H9 (cell line): ENCODE measurements at regions not wholly inside any gene's neighbourhood (a gene's known extent, or its start where the extent isn't known, plus 50 kb on each side); places are given as distances from the start of the nearest gene placed in this dataset.

Source experiments
- DNase-seq: peaks from one replicate; pipeline ENCODE4 v3.0.0-alpha.2; 2017
- H2AFZ ChIP-seq: one replicate; pipeline ENCODE4 v1.6.1; 2013; ENCODE audit warnings: mild to moderate bottlenecking, low read length, control low read depth, moderate library complexity
- H2AK5ac ChIP-seq: 2 replicates; pipeline ENCODE4 v1.6.1; 2013; ENCODE audit warnings: low read length, control low read depth, mixed read lengths; ENCODE audit not compliant: insufficient read length
- H2BK120ac ChIP-seq: one replicate; pipeline ENCODE4 v1.6.1; 2013; ENCODE audit warnings: low read depth, mild to moderate bottlenecking, low read length, control low read depth, inconsistent platforms; ENCODE audit not compliant: poor library complexity, severe bottlenecking
- H2BK12ac ChIP-seq: 2 replicates; pipeline ENCODE4 v1.6.1; 2013; ENCODE audit warnings: low read length, control low read depth, mixed read lengths, low read depth; ENCODE audit not compliant: insufficient read length
- H2BK15ac ChIP-seq: 2 replicates; pipeline ENCODE4 v1.6.1; 2013; ENCODE audit warnings: low read depth, low read length, control low read depth
- H2BK20ac ChIP-seq: one replicate; pipeline ENCODE4 v1.6.1; 2013; ENCODE audit warnings: low read depth, mild to moderate bottlenecking, low read length, control low read depth, inconsistent platforms; ENCODE audit not compliant: poor library complexity, severe bottlenecking
- H2BK5ac ChIP-seq: 2 replicates; pipeline ENCODE4 v1.6.1; 2013; ENCODE audit warnings: low read length, control low read depth, mixed read lengths; ENCODE audit not compliant: insufficient read length
- H3K14ac ChIP-seq: 2 replicates; pipeline ENCODE4 v1.6.1; 2013; ENCODE audit warnings: low read length, control low read depth; ENCODE audit not compliant: insufficient read depth
- H3K18ac ChIP-seq: 2 replicates; pipeline ENCODE4 v1.6.1; 2013; ENCODE audit warnings: low read depth, mild to moderate bottlenecking, mixed read lengths, low read length, control low read depth; ENCODE audit not compliant: insufficient read length
- H3K23ac ChIP-seq: 2 replicates; pipeline ENCODE4 v1.6.1; 2013; ENCODE audit warnings: low read length, control low read depth, mixed read lengths, low read depth; ENCODE audit not compliant: insufficient read length
- H3K23me2 ChIP-seq: 2 replicates; pipeline ENCODE4 v1.6.1; 2013; ENCODE audit warnings: low read depth, mild to moderate bottlenecking, mixed read lengths, low read length, control low read depth; ENCODE audit not compliant: insufficient read length, poor library complexity, severe bottlenecking
- H3K27ac ChIP-seq: 2 replicates; pipeline ENCODE4 v1.5.1; 2013; ENCODE audit warnings: low read length, control low read depth, mixed read lengths, low read depth; ENCODE audit not compliant: insufficient read length
- H3K27me3 ChIP-seq: 2 replicates; pipeline ENCODE4 v1.6.1; 2013; ENCODE audit warnings: low read length, control low read depth, inconsistent platforms; ENCODE audit not compliant: insufficient read depth
- H3K4ac ChIP-seq: 2 replicates; pipeline ENCODE4 v1.6.1; 2013; ENCODE audit warnings: low read depth, mild to moderate bottlenecking, control low read depth, inconsistent platforms, low read length, moderate library complexity
- H3K4me1 ChIP-seq: 2 replicates; pipeline ENCODE4 v1.6.1; 2013; ENCODE audit warnings: low read length, control low read depth, inconsistent platforms; ENCODE audit not compliant: insufficient read depth
- H3K4me2 ChIP-seq: 2 replicates; pipeline ENCODE4 v1.6.1; 2013; ENCODE audit warnings: low read length, control low read depth, mixed read lengths; ENCODE audit not compliant: insufficient read length, insufficient read depth
- H3K56ac ChIP-seq: 2 replicates; pipeline ENCODE4 v1.6.1; 2013; ENCODE audit warnings: low read depth, mild to moderate bottlenecking, mixed read lengths, low read length, control low read depth; ENCODE audit not compliant: insufficient read length
- H3K79me1 ChIP-seq: 2 replicates; pipeline ENCODE4 v1.6.1; 2013; ENCODE audit warnings: low read depth, mild to moderate bottlenecking, moderate library complexity, low read length, control low read depth, inconsistent platforms; ENCODE audit not compliant: insufficient read depth, poor library complexity, severe bottlenecking
- H3K79me2 ChIP-seq: 2 replicates; pipeline ENCODE4 v1.6.1; 2013; ENCODE audit warnings: low read length, control low read depth, inconsistent platforms; ENCODE audit not compliant: insufficient read depth
- H3K9ac ChIP-seq: 2 replicates; pipeline ENCODE4 v1.6.1; 2013; ENCODE audit warnings: low read length, control low read depth, mixed read lengths; ENCODE audit not compliant: insufficient read length; ENCODE audit errors: extremely low read depth
- H3K9me3 ChIP-seq: one replicate; pipeline ENCODE4 v1.6.1; 2013; ENCODE audit warnings: low read depth, low read length, inconsistent platforms; ENCODE audit not compliant: control insufficient read depth
- H3T11ph ChIP-seq: one replicate; pipeline ENCODE4 v1.6.1; 2013; ENCODE audit warnings: mild to moderate bottlenecking, low read length, control low read depth, inconsistent platforms
- H4K20me1 ChIP-seq: one replicate; pipeline ENCODE4 v1.6.1; 2013; ENCODE audit not compliant: control insufficient read depth, insufficient read length, insufficient read depth
- H4K5ac ChIP-seq: 2 replicates; pipeline ENCODE4 v1.6.1; 2013; ENCODE audit warnings: low read depth, mild to moderate bottlenecking, mixed read lengths, low read length, control low read depth; ENCODE audit not compliant: insufficient read length
- H4K8ac ChIP-seq: replicated peaks from 2 replicates; pipeline ENCODE4 v1.6.1; 2013; ENCODE audit warnings: low read length, control low read depth, mixed read lengths, low read depth; ENCODE audit not compliant: insufficient read length
- H4K91ac ChIP-seq: 2 replicates; pipeline ENCODE4 v1.6.1; 2013; ENCODE audit warnings: low read depth, mild to moderate bottlenecking, moderate library complexity, mixed read lengths, low read length, control low read depth; ENCODE audit not compliant: insufficient read length
- H3K27ac Mint-ChIP-seq, 3 experiments: 2 replicates in 2 of 3; 3 replicates in 1 of 3; pipeline ENCODE4 v1.8.0; 2020 to 2021; ENCODE audit warnings: mixed read lengths in 3 of 3, mild to moderate bottlenecking in 1 of 3, moderate library complexity in 1 of 3
- H3K27me3 Mint-ChIP-seq: 2 replicates; pipeline ENCODE4 v1.8.0; 2021; ENCODE audit warnings: low read depth, mild to moderate bottlenecking, moderate library complexity, mixed read lengths
- H3K36me3 Mint-ChIP-seq, 3 experiments: 2 replicates in 2 of 3; 3 replicates in 1 of 3; pipeline ENCODE4 v1.8.0; 2020 to 2021; ENCODE audit warnings: low read depth in 3 of 3, mixed read lengths in 3 of 3; ENCODE audit not compliant: insufficient read depth in 1 of 3
- H3K4me1 Mint-ChIP-seq, 2 experiments: 2 replicates each; pipeline ENCODE4 v1.8.0; 2020; ENCODE audit warnings: mixed read lengths in 2 of 2
- H3K4me3 Mint-ChIP-seq, 2 experiments: 2 replicates in 1 of 2; 3 replicates in 1 of 2; pipeline ENCODE4 v1.8.0; 2020 to 2021; ENCODE audit warnings: mild to moderate bottlenecking in 2 of 2, mixed read lengths in 2 of 2, moderate library complexity in 1 of 2
- H3K9me3 Mint-ChIP-seq, 2 experiments: 2 replicates in 1 of 2; 3 replicates in 1 of 2; pipeline ENCODE4 v1.8.0; 2020; ENCODE audit warnings: mild to moderate bottlenecking in 2 of 2, mixed read lengths in 2 of 2, moderate library complexity in 1 of 2
- CTCF ChIP-seq: fragments of 200-600 bp; sonication (generic); conservative IDR thresholded peaks from 3 replicates; pipeline ENCODE4 v1.8.0; 2021; ENCODE audit warnings: antibody characterized with exemption, mild to moderate bottlenecking
- WGBS: extraction: QIAGEN DNeasy Blood & Tissue Kit; methylation state at CpG from one replicate; pipeline ENCODE4 v1.1.7; 2013; ENCODE audit warnings: missing lambda C conversion rate, low lambda C conversion rate, mixed read lengths; ENCODE audit not compliant: insufficient read length; ENCODE audit errors: extremely low coverage; 5-methylcytosine and 5-hydroxymethylcytosine counted together

GRCh38 chr5:36443941-36444340, 142.2 kb upstream of the RANBP3L start:
- no peaks in the 10 kb centered on the region for H3K79me2 ChIP-seq
- no peak overlapping the region for H2BK12ac ChIP-seq
- H3K4me2 ChIP-seq = no peak overlapping the region
- no CpG with 5 or more reads among the region's 3 CpGs for WGBS
- no peaks in the 10 kb centered on the region for H4K20me1 ChIP-seq
- no peak overlapping the region for H3K27ac ChIP-seq
- H3K9ac ChIP-seq = no peak overlapping the region
- H3K27me3 Mint-ChIP-seq = no peaks in the 10 kb centered on the region
- no peak overlapping the region for H2BK5ac ChIP-seq
- H2AK5ac ChIP-seq = no peak overlapping the region
- H2BK15ac ChIP-seq = no peak overlapping the region
- no peak for DNase-seq
- no peaks in the 10 kb centered on the region for H3K9me3 ChIP-seq
- H3K23me2 ChIP-seq = no peaks in the 10 kb centered on the region
- no peaks in the 10 kb centered on the region for H3K36me3 Mint-ChIP-seq
- H3K4ac ChIP-seq = no peak overlapping the region
- no peak overlapping the region for H3K14ac ChIP-seq
- peaks cover 9 to 23% of the 10 kb centered on the region in 2 experiments for H3K4me1 Mint-ChIP-seq
- no peak overlapping the region for H4K91ac ChIP-seq
- TF ChIP-seq CTCF = no peak
- no peak overlapping the region for H4K5ac ChIP-seq
- no peak overlapping the region for H2BK120ac ChIP-seq
- H2BK20ac ChIP-seq = no peak overlapping the region
- no peak overlapping the region for H3K4me3 Mint-ChIP-seq
- H3K27me3 ChIP-seq = no peaks in the 10 kb centered on the region
- no peak overlapping the region for H3K18ac ChIP-seq
- H3K56ac ChIP-seq = no peak overlapping the region
- H3K79me1 ChIP-seq = no peaks in the 10 kb centered on the region
- H3T11ph ChIP-seq = no peak overlapping the region
- H3K27ac Mint-ChIP-seq = no peak overlapping the region
- no peaks in the 10 kb centered on the region for H3K9me3 Mint-ChIP-seq
- H3K4me1 ChIP-seq = no peaks in the 10 kb centered on the region
- no peak overlapping the region for H2AFZ ChIP-seq
- no peak overlapping the region for H4K8ac ChIP-seq
- H3K23ac ChIP-seq = no peak overlapping the region
